Brain microvascular endothelial cell (primary cell): ENCODE measurements at regions not wholly inside any gene's neighbourhood (a gene's known extent, or its start where the extent isn't known, plus 50 kb on each side); places are given as distances from the start of the nearest gene placed in this dataset.

Source experiments
- DNase-seq: peaks from one replicate; pipeline ENCODE4 v3.0.0-alpha.2; 2020
- H3K27ac ChIP-seq: fragments of 250-450 bp; sonication (Bioruptor Pico); 2 replicates; pipeline ENCODE4 v1.5.1; 2020; ENCODE audit warnings: mild to moderate bottlenecking, moderate library complexity
- H3K27me3 ChIP-seq: fragments of 250-450 bp; sonication (Bioruptor Pico); replicated peaks from 2 replicates; pipeline ENCODE4 v1.5.1; 2020; ENCODE audit warnings: mild to moderate bottlenecking
- H3K36me3 ChIP-seq: fragments of 250-450 bp; sonication (Bioruptor Pico); replicated peaks from 2 replicates; pipeline ENCODE4 v1.5.1; 2020; ENCODE audit warnings: mild to moderate bottlenecking
- H3K4me3 ChIP-seq: 2 replicates; pipeline ENCODE4 v1.5.1; 2011; ENCODE audit warnings: low read depth, mild to moderate bottlenecking, control low read depth, low read length, moderate library complexity
- CTCF ChIP-seq: IDR thresholded peaks from 2 replicates; pipeline ENCODE4 v1.5.1; 2011; ENCODE audit warnings: low read depth, mild to moderate bottlenecking, moderate library complexity, low read length, control low read depth, inconsistent platforms; ENCODE audit errors: missing control alignments
- in situ Hi-C: cut with HindIII; loops from 2 replicates; pipeline ENCODE4 v1.10.0; 2017; ENCODE audit warnings: low sequenced_read_pairs, low pct_ligation_motif_present

GRCh38 chr4:123319639-123320038 lies 77.0 kb upstream of the SPRY1 start:
- no peak for DNase-seq
- Histone ChIP-seq H3K36me3 (no peaks in the 10 kb centered on the region), H3K27ac (no peak overlapping the region), H3K4me3 (no peak overlapping the region), H3K27me3 (no peaks in the 10 kb centered on the region)
- in situ Hi-C loops, result no loop called here
- no peak for TF ChIP-seq CTCF

GRCh38 chr4:123323998-123324397 lies 72.6 kb upstream of the SPRY1 start:
- no peak overlapping the region for H3K4me3 ChIP-seq
- no peak for DNase-seq
- no peaks in the 10 kb centered on the region for H3K27me3 ChIP-seq
- no peak overlapping the region for H3K27ac ChIP-seq
- in situ Hi-C loops, result no loop called here
- no peaks in the 10 kb centered on the region for H3K36me3 ChIP-seq
- no peak for TF ChIP-seq CTCF

GRCh38 chr4:123325241-123325681 lies 71.3 kb upstream of the SPRY1 start:
- no peak for DNase-seq
- H3K36me3 ChIP-seq, result no peaks in the 10 kb centered on the region
- in situ Hi-C loops, result no loop called here
- TF ChIP-seq CTCF, result no peak
- no peaks in the 10 kb centered on the region for H3K27me3 ChIP-seq
- no peak overlapping the region for H3K27ac ChIP-seq
- no peak overlapping the region for H3K4me3 ChIP-seq

GRCh38 chr4:123327346-123327745 lies 69.2 kb upstream of the SPRY1 start:
- TF ChIP-seq CTCF, result no peak
- DNase-seq, result no peak
- in situ Hi-C loops, result no loop called here

GRCh38 chr4:123327846-123328429 lies 68.7 kb upstream of the SPRY1 start:
- H3K27me3 ChIP-seq, result no peaks in the 10 kb centered on the region
- in situ Hi-C loops, result no loop called here
- H3K27ac ChIP-seq, result no peak overlapping the region
- no peak for TF ChIP-seq CTCF
- no peaks in the 10 kb centered on the region for H3K36me3 ChIP-seq
- no peak for DNase-seq
- H3K4me3 ChIP-seq, result no peak overlapping the region

More at GRCh38 chr4:123327346-123327745, 69.2 kb upstream of the SPRY1 start:
- Histone ChIP-seq H3K27ac (no peak overlapping the region), H3K36me3 (no peaks in the 10 kb centered on the region), H3K27me3 (no peaks in the 10 kb centered on the region), H3K4me3 (no peak overlapping the region)

GRCh38 chr4:123338715-123339114 lies 57.9 kb upstream of the SPRY1 start:
- Histone ChIP-seq H3K36me3 (no peaks in the 10 kb centered on the region), H3K27ac (no peak overlapping the region), H3K4me3 (no peak overlapping the region), H3K27me3 (no peaks in the 10 kb centered on the region)
- TF ChIP-seq CTCF, result no peak
- in situ Hi-C loops, result no loop called here
- no peak for DNase-seq
